ENCODE measurements at regions not wholly inside any gene's neighbourhood (a gene's known extent, or its start where the extent isn't known, plus 50 kb on each side); places are given as distances from the start of the nearest gene placed in this dataset.

- Histone ChIP-seq H3K4me1 (ENCODE audit: insufficient read depth, low read length) (no peaks in the 10 kb centered on the region), H3K4me2 (ENCODE audit: insufficient read depth, low read length) (no peak overlapping the region), H4K20me1 (ENCODE audit: insufficient read depth, low read length) (no peaks in the 10 kb centered on the region), H3K79me2 (ENCODE audit: insufficient read depth, low read length) (no peaks in the 10 kb centered on the region), H3K27ac (ENCODE audit: low read length) (no peak overlapping the region), H3K4me3 (ENCODE audit: low read depth in 1 of 2, low read length in 2 of 2) (no peak overlapping the region), H3K9me3 (ENCODE audit: insufficient read depth, low read length, severe bottlenecking) (no peaks in the 10 kb centered on the region), H2AFZ (ENCODE audit: low read depth, low read length) (no peak overlapping the region), H3K9ac (ENCODE audit: low read depth, low read length) (no peak overlapping the region), H3K27me3 (ENCODE audit: insufficient read depth, low read length, poor library complexity) (no peaks in the 10 kb centered on the region), H3K36me3 (ENCODE audit: insufficient read depth, low read length) (no peaks in the 10 kb centered on the region)
- ATAC-seq (ENCODE audit: insufficient read depth, low read depth) (no peak), DNase-seq (no peak)
- TF ChIP-seq EZH2 (IDR thresholded peaks at IDR 0.05; ENCODE audit: borderline replicate concordance, low read depth, low read length, severe bottlenecking), result no peak
Observed at GRCh38 chr2:60283626-60284025, 269.8 kb downstream of the BCL11A start.

- ATAC-seq (ENCODE audit: insufficient read depth, low read depth) (no peak), DNase-seq (no peak)
- Histone ChIP-seq H4K20me1 (ENCODE audit: insufficient read depth, low read length) (no peaks in the 10 kb centered on the region), H3K4me3 (ENCODE audit: low read depth in 1 of 2, low read length in 2 of 2) (no peak overlapping the region), H3K27ac (ENCODE audit: low read length) (no peak overlapping the region), H3K79me2 (ENCODE audit: insufficient read depth, low read length) (no peaks in the 10 kb centered on the region), H3K4me2 (ENCODE audit: insufficient read depth, low read length) (no peak overlapping the region), H2AFZ (ENCODE audit: low read depth, low read length) (peak overlapping the region; percentile 49; the same call in 1 of the 2 replicates), H3K4me1 (ENCODE audit: insufficient read depth, low read length) (no peaks in the 10 kb centered on the region), H3K9ac (ENCODE audit: low read depth, low read length) (no peak overlapping the region), H3K27me3 (ENCODE audit: insufficient read depth, low read length, poor library complexity) (no peaks in the 10 kb centered on the region), H3K9me3 (ENCODE audit: insufficient read depth, low read length, severe bottlenecking) (no peaks in the 10 kb centered on the region), H3K36me3 (ENCODE audit: insufficient read depth, low read length) (no peaks in the 10 kb centered on the region)
- TF ChIP-seq EZH2 (IDR thresholded peaks at IDR 0.05; ENCODE audit: borderline replicate concordance, low read depth, low read length, severe bottlenecking) (no peak), CTCF (IDR thresholded peaks at IDR 0.05; ENCODE audit: borderline replicate concordance, extremely low read depth, low read length, poor library complexity, severe bottlenecking) (no peak)
Observed at GRCh38 chr2:60282886-60283285, 270.6 kb downstream of the BCL11A start.

- ATAC-seq (ENCODE audit: insufficient read depth, low read depth) (no peak), DNase-seq (no peak)
- Histone ChIP-seq H3K4me3 (ENCODE audit: low read depth in 1 of 2, low read length in 2 of 2) (no peak overlapping the region), H3K27me3 (ENCODE audit: insufficient read depth, low read length, poor library complexity) (no peaks in the 10 kb centered on the region), H3K79me2 (ENCODE audit: insufficient read depth, low read length) (no peaks in the 10 kb centered on the region), H4K20me1 (ENCODE audit: insufficient read depth, low read length) (no peaks in the 10 kb centered on the region), H2AFZ (ENCODE audit: low read depth, low read length) (no peak overlapping the region), H3K9me3 (ENCODE audit: insufficient read depth, low read length, severe bottlenecking) (no peaks in the 10 kb centered on the region), H3K9ac (ENCODE audit: low read depth, low read length) (no peak overlapping the region), H3K36me3 (ENCODE audit: insufficient read depth, low read length) (no peaks in the 10 kb centered on the region), H3K4me1 (ENCODE audit: insufficient read depth, low read length) (no peaks in the 10 kb centered on the region), H3K4me2 (ENCODE audit: insufficient read depth, low read length) (no peak overlapping the region), H3K27ac (ENCODE audit: low read length) (no peak overlapping the region)
- no peak for TF ChIP-seq EZH2 (IDR thresholded peaks at IDR 0.05; ENCODE audit: borderline replicate concordance, low read depth, low read length, severe bottlenecking)
- TF ChIP-seq CTCF (IDR thresholded peaks at IDR 0.05; ENCODE audit: borderline replicate concordance, extremely low read depth, low read length, poor library complexity, severe bottlenecking), result no peak
Observed at GRCh38 chr2:60281730-60282129, 271.7 kb downstream of the BCL11A start.

- TF ChIP-seq CTCF (IDR thresholded peaks at IDR 0.05; ENCODE audit: borderline replicate concordance, extremely low read depth, low read length, poor library complexity, severe bottlenecking) (no peak), EZH2 (IDR thresholded peaks at IDR 0.05; ENCODE audit: borderline replicate concordance, low read depth, low read length, severe bottlenecking) (no peak)
Observed at GRCh38 chr2:60280238-60280637, 273.2 kb downstream of the BCL11A start.

More at GRCh38 chr2:60280238-60280637, 273.2 kb downstream of the BCL11A start:
- Histone ChIP-seq H3K4me1 (ENCODE audit: insufficient read depth, low read length) (no peaks in the 10 kb centered on the region), H3K4me3 (ENCODE audit: low read depth in 1 of 2, low read length in 2 of 2) (no peak overlapping the region), H3K79me2 (ENCODE audit: insufficient read depth, low read length) (no peaks in the 10 kb centered on the region), H3K36me3 (ENCODE audit: insufficient read depth, low read length) (no peaks in the 10 kb centered on the region), H3K4me2 (ENCODE audit: insufficient read depth, low read length) (no peak overlapping the region), H2AFZ (ENCODE audit: low read depth, low read length) (no peak overlapping the region), H4K20me1 (ENCODE audit: insufficient read depth, low read length) (no peaks in the 10 kb centered on the region), H3K9ac (ENCODE audit: low read depth, low read length) (no peak overlapping the region), H3K27ac (ENCODE audit: low read length) (no peak overlapping the region), H3K27me3 (ENCODE audit: insufficient read depth, low read length, poor library complexity) (no peaks in the 10 kb centered on the region), H3K9me3 (ENCODE audit: insufficient read depth, low read length, severe bottlenecking) (peaks cover 4% of the 10 kb centered on the region)
- ATAC-seq (ENCODE audit: insufficient read depth, low read depth) (no peak), DNase-seq (no peak)
